Pancreas (tissue), 10 donors: ENCODE measurements at regions not wholly inside any gene's neighbourhood (a gene's known extent, or its start where the extent isn't known, plus 50 kb on each side); places are given as distances from the start of the nearest gene placed in this dataset.
A peak's percentile ranks its signal among the peaks of the same experiment; 100 is the strongest.

Experiments used
- ATAC-seq, 4 donors: fragments of 200-7000 bp; cut with Tn5 transposase; one replicate each; pipeline versions ENCODE4 v1.8.0 to v1.9.1; 2020; ENCODE audit warnings: mild to moderate bottlenecking in 4 of 4, moderate library complexity in 4 of 4
- DNase-seq, 6 donors: peaks; one replicate each; pipeline ENCODE4 v3.0.0-alpha.2; 2020
- FAIRE-seq: peaks from 2 replicates; lab custom pipeline; 2012; peaks lifted over from hg19 to GRCh38; lab: Jason Lieb, UNC
- H3K27ac ChIP-seq, 4 donors: fragments of 200-600 bp; sonication (generic); 1 replicate in 3 of 4; 2 replicates in 1 of 4; pipeline versions ENCODE4 v1.5.0 to v1.8.0; 2020
- H3K27me3 ChIP-seq, 4 donors: fragments of 200-600 bp; one replicate each; pipeline ENCODE4 v1.8.0; 2021
- H3K36me3 ChIP-seq, 3 donors: fragments of 200-600 bp; sonication (generic) in 1 of 3; one replicate each; pipeline versions ENCODE4 v1.5.0 to v1.8.0; 2020 to 2021
- H3K4me1 ChIP-seq, 3 donors: fragments of 200-600 bp; one replicate each; pipeline ENCODE4 v1.8.0; 2021
- H3K4me3 ChIP-seq, 4 donors: fragments of 200-600 bp; sonication (generic) in 2 of 4; one replicate each; pipeline versions ENCODE4 v1.5.0 to v1.8.0; 2020 to 2021
- H3K9me3 ChIP-seq, 4 donors: fragments of 200-600 bp; one replicate each; pipeline ENCODE4 v1.8.0; 2021
- CTCF ChIP-seq, 4 donors: fragments of 200-600 bp; sonication (generic) in 3 of 4; IDR thresholded peaks; one replicate each; pipeline versions ENCODE4 v1.5.0 to v1.8.0; 2021; ENCODE audit warnings: antibody characterized with exemption in 4 of 4
- WGBS, 2 donors: extraction: QIAGEN DNeasy Blood & Tissue Kit; methylation state at CpG; one replicate each; pipeline ENCODE4 v1.1.7; 2013; 5-methylcytosine and 5-hydroxymethylcytosine counted together
- intact Hi-C, 3 donors: fragments of 100-400 bp; cut with DNase I; formaldehyde crosslinking; loops; one replicate each; pipeline versions ENCODE4 v1.11.1 to v1.14.2; 2022
- donor health status: healthy with polysubstance abuse.
- donor health status: DM: no; HTN: no; CAD: no; lungs with moderate emphysema.
- donor health status: DM: no; HTN: no; CAD: no.
- donor health status: control.
- donor health status: control.
- donor health status: Bipolar disorder and iron deficiency.
- donor health status: DM: yes; HTN: yes; CAD: no.
- donor health status: DM: no; HTN: no; CAD: no.
- donor health status: DM: no; HTN: no; CAD: no.
- donor health status: DM: yes; HTN: yes; CAD: no.

GRCh38 chr2:207252979-207253645 lies 87.4 kb upstream of the KLF7 start:
- no peak for FAIRE-seq
- TF ChIP-seq CTCF (IDR thresholded peaks at IDR 0.05) = no peak
- peak in 2 of 4 donors; percentile 50 to 51 for ATAC-seq
- no peak for DNase-seq
- Histone ChIP-seq H3K4me3 (no peak overlapping the region), H3K9me3 (no peaks in the 10 kb centered on the region), H3K4me1 (no peaks in the 10 kb centered on the region), H3K27me3 (no peaks in the 10 kb centered on the region), H3K27ac (no peak overlapping the region), H3K36me3 (no peaks in the 10 kb centered on the region)
- intact Hi-C loops = no loop called here
- WGBS, 2 donors = 49 to 50% methylated on average over 4 of the region's 4 CpGs

- no peaks in the 10 kb centered on the region for H3K9me3 ChIP-seq
- H3K4me3 ChIP-seq = no peak overlapping the region
- no peak overlapping the region for H3K27ac ChIP-seq
- intact Hi-C loops = no loop called here
- no peak for TF ChIP-seq CTCF (IDR thresholded peaks at IDR 0.05)
- no peak for FAIRE-seq
- no peaks in the 10 kb centered on the region for H3K4me1 ChIP-seq
- DNase-seq = no peak
- 36 to 41% methylated on average over 11 of the region's 11 CpGs for WGBS, 2 donors
- no peaks in the 10 kb centered on the region for H3K36me3 ChIP-seq
- no peaks in the 10 kb centered on the region for H3K27me3 ChIP-seq
- no peak for ATAC-seq
Observed at GRCh38 chr2:207253666-207254345, 88.1 kb upstream of the KLF7 start.

GRCh38 chr2:207254591-207255464 lies 89.1 kb upstream of the KLF7 start:
- no peaks in the 10 kb centered on the region for H3K4me1 ChIP-seq
- H3K4me3 ChIP-seq = no peak overlapping the region
- no peak for FAIRE-seq
- WGBS, 2 donors = 52 to 61% methylated on average over 9 of the region's 9 CpGs
- H3K9me3 ChIP-seq = no peaks in the 10 kb centered on the region
- peak in 1 of 4 donors; percentile 39 for ATAC-seq
- intact Hi-C loops = no loop called here
- no peaks in the 10 kb centered on the region for H3K36me3 ChIP-seq
- no peak overlapping the region for H3K27ac ChIP-seq
- no peak for DNase-seq
- H3K27me3 ChIP-seq = no peaks in the 10 kb centered on the region
- TF ChIP-seq CTCF (IDR thresholded peaks at IDR 0.05) = no peak

- intact Hi-C loops = no loop called here
- no peak for FAIRE-seq
Observed at GRCh38 chr2:207255565-207256470, 90.1 kb upstream of the KLF7 start.

More at GRCh38 chr2:207255565-207256470, 90.1 kb upstream of the KLF7 start:
- H3K27me3 ChIP-seq = no peaks in the 10 kb centered on the region
- H3K9me3 ChIP-seq = no peaks in the 10 kb centered on the region
- no peak for TF ChIP-seq CTCF (IDR thresholded peaks at IDR 0.05)
- H3K4me3 ChIP-seq = no peak overlapping the region
- DNase-seq (no peak), ATAC-seq (no peak)
- WGBS, 2 donors = 60 to 63% methylated on average over 17 of the region's 17 CpGs
- H3K4me1 ChIP-seq = no peaks in the 10 kb centered on the region
- no peaks in the 10 kb centered on the region for H3K36me3 ChIP-seq
- no peak overlapping the region for H3K27ac ChIP-seq
